Kidney (tissue), 13 donors: ENCODE measurements at regions not wholly inside any gene's neighbourhood (a gene's known extent, or its start where the extent isn't known, plus 50 kb on each side); places are given as distances from the start of the nearest gene placed in this dataset.

Source experiments
- DNase-seq, 5 donors: peaks; one replicate each; pipeline ENCODE4 v3.0.0-alpha.2; 2013 to 2020
- FAIRE-seq: peaks from 2 replicates; lab custom pipeline; 2012; peaks lifted over from hg19 to GRCh38; lab: Jason Lieb, UNC
- H3K27ac ChIP-seq, 2 donors: one replicate each; pipeline ENCODE4 v1.7.0; 2013; ENCODE audit warnings: low read depth in 2 of 2, low read length in 2 of 2, inconsistent platforms in 1 of 2
- H3K27me3 ChIP-seq: one replicate; pipeline ENCODE4 v1.7.1; 2013; ENCODE audit warnings: low read length, inconsistent platforms; ENCODE audit not compliant: control insufficient read depth, insufficient read depth
- H3K36me3 ChIP-seq, 3 donors: one replicate each; pipeline versions ENCODE4 v1.7.0 to v1.7.1; 2013; ENCODE audit warnings: low read length in 3 of 3, control low read depth in 1 of 3, inconsistent platforms in 1 of 3; ENCODE audit not compliant: insufficient read depth in 3 of 3, control insufficient read depth in 2 of 3
- H3K4me1 ChIP-seq, 3 donors: one replicate each; pipeline versions ENCODE4 v1.7.0 to v1.7.1; 2013; ENCODE audit warnings: low read length in 3 of 3, inconsistent platforms in 1 of 3, low read depth in 1 of 3; ENCODE audit not compliant: control insufficient read depth in 2 of 3, insufficient read depth in 2 of 3
- H3K4me3 ChIP-seq, 3 donors: one replicate each; pipeline versions ENCODE4 v1.7.0 to v1.8.1; 2013; ENCODE audit warnings: low read length in 3 of 3, control low read depth in 1 of 3, inconsistent platforms in 1 of 3
- H3K9ac ChIP-seq, 3 donors: one replicate each; pipeline versions ENCODE4 v1.7.0 to v1.7.1; 2013; ENCODE audit warnings: low read length in 3 of 3, control low read depth in 1 of 3, inconsistent platforms in 1 of 3
- H3K9me3 ChIP-seq, 3 donors: one replicate each; pipeline versions ENCODE4 v1.7.0 to v1.7.1; 2013; ENCODE audit warnings: low read length in 3 of 3, control low read depth in 1 of 3, inconsistent platforms in 1 of 3; ENCODE audit not compliant: control insufficient read depth in 2 of 3, insufficient read depth in 1 of 3
- intact Hi-C: fragments of 100-400 bp; cut with DNase I; formaldehyde crosslinking; loops from one replicate; pipeline ENCODE4 v1.11.1; 2022
- TF ChIP-seq, protein P1 (sequence below): IDR thresholded peaks from 3 replicates; pipeline ENCODE4 v1.5.1; 2012; ENCODE audit warnings: mild to moderate bottlenecking, moderate library complexity, borderline replicate concordance; ENCODE audit not compliant: insufficient read depth; ENCODE audit errors: extremely low read depth
- donor health status: control.
- donor health status: control.
- donor health status: control.
- donor health status: control.
- donor health status: control.
- donor health status: DM: yes; HTN: yes; CAD: no.
- donor health status: Normal renal cell carcinoma (clear cell type).

DNA sequence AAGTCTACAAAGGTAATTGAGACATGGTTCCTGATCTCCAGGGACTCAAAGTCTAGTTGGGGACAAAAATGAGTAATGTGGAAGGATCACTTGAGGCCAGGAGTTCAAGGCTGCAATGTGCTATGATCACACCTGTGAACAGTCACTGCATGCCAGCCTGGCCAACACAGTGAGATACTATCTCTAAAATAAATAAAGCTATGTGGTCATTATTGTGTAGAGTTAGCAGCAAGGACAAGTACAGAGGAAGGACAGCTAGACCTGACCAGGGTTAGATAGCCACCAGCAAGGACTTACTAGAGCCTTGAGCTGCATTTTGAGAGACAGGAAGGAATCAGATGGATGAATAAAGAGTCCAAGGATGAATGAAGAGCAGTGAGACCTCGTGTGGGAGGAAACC lies 166.5 kb downstream of the MINAR1 start:
- DNase-seq (no peak), FAIRE-seq (no peak)
- intact Hi-C loops, result no loop called here

DNA sequence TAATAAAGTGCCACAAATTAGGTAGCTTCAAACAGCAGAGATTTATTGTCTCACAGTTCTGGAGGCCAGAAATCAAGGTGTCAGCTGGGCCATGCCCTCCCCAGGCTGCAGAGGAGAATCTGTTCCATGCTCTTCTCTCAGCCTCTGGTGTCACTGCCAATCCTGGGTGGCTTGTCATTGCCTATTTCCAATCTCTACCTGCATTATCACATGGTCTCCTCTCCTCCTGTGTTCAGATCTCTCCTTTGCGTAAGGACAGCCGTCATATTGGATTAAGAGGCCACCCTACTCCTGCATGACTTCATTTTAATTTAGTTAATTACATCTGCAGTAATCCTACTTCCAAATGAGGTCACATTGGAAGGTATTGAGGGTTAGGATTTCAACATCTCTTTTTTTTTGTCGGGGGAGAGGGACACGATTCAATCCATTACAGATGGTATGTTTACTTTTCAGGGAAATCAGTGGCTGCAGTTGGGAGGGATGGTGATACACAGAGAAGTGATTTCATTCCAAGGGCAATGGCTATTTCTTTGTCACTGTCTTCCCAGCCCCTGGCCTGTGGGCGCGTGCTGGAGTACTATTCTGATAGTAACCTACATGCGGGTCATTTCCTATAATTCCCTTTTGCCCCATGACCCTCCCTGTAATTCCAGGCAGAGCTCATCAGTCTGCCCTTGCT lies 169.4 kb downstream of the MINAR1 start:
- FAIRE-seq, result no peak
- TF ChIP-seq, protein P1, sequence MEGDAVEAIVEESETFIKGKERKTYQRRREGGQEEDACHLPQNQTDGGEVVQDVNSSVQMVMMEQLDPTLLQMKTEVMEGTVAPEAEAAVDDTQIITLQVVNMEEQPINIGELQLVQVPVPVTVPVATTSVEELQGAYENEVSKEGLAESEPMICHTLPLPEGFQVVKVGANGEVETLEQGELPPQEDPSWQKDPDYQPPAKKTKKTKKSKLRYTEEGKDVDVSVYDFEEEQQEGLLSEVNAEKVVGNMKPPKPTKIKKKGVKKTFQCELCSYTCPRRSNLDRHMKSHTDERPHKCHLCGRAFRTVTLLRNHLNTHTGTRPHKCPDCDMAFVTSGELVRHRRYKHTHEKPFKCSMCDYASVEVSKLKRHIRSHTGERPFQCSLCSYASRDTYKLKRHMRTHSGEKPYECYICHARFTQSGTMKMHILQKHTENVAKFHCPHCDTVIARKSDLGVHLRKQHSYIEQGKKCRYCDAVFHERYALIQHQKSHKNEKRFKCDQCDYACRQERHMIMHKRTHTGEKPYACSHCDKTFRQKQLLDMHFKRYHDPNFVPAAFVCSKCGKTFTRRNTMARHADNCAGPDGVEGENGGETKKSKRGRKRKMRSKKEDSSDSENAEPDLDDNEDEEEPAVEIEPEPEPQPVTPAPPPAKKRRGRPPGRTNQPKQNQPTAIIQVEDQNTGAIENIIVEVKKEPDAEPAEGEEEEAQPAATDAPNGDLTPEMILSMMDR, result no peak
- H3K9ac ChIP-seq, result no peak overlapping the region

More for the DNA sequence above, 166.5 kb downstream of the MINAR1 start:
- TF ChIP-seq, protein P1, result no peak
- Histone ChIP-seq H3K27ac (no peak overlapping the region), H3K4me1 (no peaks in the 10 kb centered on the region), H3K4me3 (no peak overlapping the region), H3K27me3 (no peaks in the 10 kb centered on the region), H3K36me3 (no peaks in the 10 kb centered on the region), H3K9me3 (no peaks in the 10 kb centered on the region), H3K9ac (no peak overlapping the region)

DNA sequence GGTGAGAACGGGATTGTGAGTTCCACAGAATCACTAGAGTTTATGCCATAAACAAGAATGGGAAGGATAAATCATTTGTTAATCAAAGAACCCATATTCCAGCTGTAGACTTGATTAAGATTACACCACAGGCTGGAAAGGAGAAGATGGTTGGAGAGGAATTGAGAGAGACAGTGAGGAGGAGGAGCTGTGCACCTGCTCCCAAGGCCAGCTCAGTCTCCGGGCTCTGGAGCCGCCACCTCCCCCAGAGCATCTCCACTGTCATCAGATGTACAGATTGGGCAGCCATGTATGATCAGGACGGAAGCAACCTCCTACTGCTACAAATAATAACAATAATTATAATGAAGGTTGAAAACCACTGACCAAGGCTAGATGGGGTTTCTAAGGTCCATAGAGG lies 170.0 kb downstream of the MINAR1 start:
- intact Hi-C loops, result no loop called here
- Histone ChIP-seq H3K9me3 (no peaks in the 10 kb centered on the region), H3K9ac (no peak overlapping the region), H3K27me3 (no peaks in the 10 kb centered on the region), H3K36me3 (no peaks in the 10 kb centered on the region), H3K4me1 (no peaks in the 10 kb centered on the region), H3K27ac (no peak overlapping the region), H3K4me3 (no peak overlapping the region)
- DNase-seq (no peak), FAIRE-seq (no peak)
- TF ChIP-seq, protein P1, result no peak

More for the DNA sequence above, 169.4 kb downstream of the MINAR1 start:
- no peaks in the 10 kb centered on the region for H3K4me1 ChIP-seq
- no peaks in the 10 kb centered on the region for H3K9me3 ChIP-seq
- H3K36me3 ChIP-seq, result no peaks in the 10 kb centered on the region
- no peaks in the 10 kb centered on the region for H3K27me3 ChIP-seq
- no peak for DNase-seq
- intact Hi-C loops, result no loop called here
- H3K4me3 ChIP-seq, result no peak overlapping the region
- no peak overlapping the region for H3K27ac ChIP-seq

DNA sequence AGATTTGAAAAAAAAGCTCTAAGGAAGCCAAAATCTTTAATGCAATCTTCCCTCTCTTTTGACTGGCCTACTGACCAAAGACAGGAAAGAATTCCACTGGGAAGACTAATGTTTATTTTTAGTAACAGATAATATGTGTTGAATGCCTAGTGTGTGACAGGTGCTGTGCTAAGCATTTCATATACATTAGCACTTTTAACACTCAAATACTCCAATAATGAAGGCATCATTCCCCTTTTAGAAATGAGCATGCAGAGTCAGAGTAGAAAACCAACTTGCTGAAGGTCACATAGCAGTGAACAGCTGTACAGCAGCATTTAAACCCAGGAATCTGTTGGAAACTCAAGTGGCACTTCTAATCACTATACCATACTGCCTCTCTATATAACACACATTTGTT lies 170.6 kb downstream of the MINAR1 start:
- Histone ChIP-seq H3K27me3 (no peaks in the 10 kb centered on the region), H3K9ac (no peak overlapping the region), H3K9me3 (no peaks in the 10 kb centered on the region), H3K27ac (no peak overlapping the region), H3K36me3 (no peaks in the 10 kb centered on the region), H3K4me1 (no peaks in the 10 kb centered on the region), H3K4me3 (no peak overlapping the region)
- intact Hi-C loops, result no loop called here
- TF ChIP-seq, protein P1, result no peak
- DNase-seq, result no peak
- FAIRE-seq, result no peak
